Astrocyte (in vitro differentiated cells and primary cell): ENCODE measurements at regions not wholly inside any gene's neighbourhood (a gene's known extent, or its start where the extent isn't known, plus 50 kb on each side); places are given as distances from the start of the nearest gene placed in this dataset.

Experiments
- DNase-seq: peaks from one replicate; pipeline ENCODE4 v3.0.0-alpha.2; 2010; ENCODE audit warnings: low read depth
- FAIRE-seq: peaks from 2 replicates; lab custom pipeline; 2011; peaks lifted over from hg19 to GRCh38; lab: Jason Lieb, UNC
- H2AFZ ChIP-seq: 2 replicates; pipeline ENCODE4 v1.6.0; 2012; ENCODE audit warnings: low read depth, low read length, inconsistent platforms
- H3K27ac ChIP-seq: 2 replicates; pipeline ENCODE4 v1.5.1; 2011; ENCODE audit warnings: low read depth, low read length, inconsistent platforms
- H3K27me3 ChIP-seq: 2 replicates; pipeline ENCODE4 v1.6.0; 2011; ENCODE audit warnings: low read length, inconsistent platforms; ENCODE audit not compliant: insufficient read depth
- H3K36me3 ChIP-seq: 2 replicates; pipeline ENCODE4 v1.5.1; 2011; ENCODE audit warnings: low read length, inconsistent platforms; ENCODE audit not compliant: insufficient read depth
- H3K4me1 ChIP-seq: 2 replicates; pipeline ENCODE4 v1.5.1; 2011; ENCODE audit warnings: low read length, inconsistent platforms; ENCODE audit not compliant: insufficient read depth
- H3K4me2 ChIP-seq: 2 replicates; pipeline ENCODE4 v1.6.0; 2012; ENCODE audit warnings: low read length, inconsistent platforms
- H3K4me3 ChIP-seq: 2 replicates; pipeline ENCODE4 v1.5.1; 2011; ENCODE audit warnings: low read depth, mild to moderate bottlenecking, low read length, inconsistent platforms; ENCODE audit not compliant: insufficient read depth
- H3K79me2 ChIP-seq: 2 replicates; pipeline ENCODE4 v1.6.0; 2012; ENCODE audit warnings: mild to moderate bottlenecking, low read length, inconsistent platforms; ENCODE audit not compliant: insufficient read depth
- H3K9ac ChIP-seq: 2 replicates; pipeline ENCODE4 v1.6.0; 2012; ENCODE audit warnings: mild to moderate bottlenecking, low read length, inconsistent platforms
- H3K9me3 ChIP-seq: 2 replicates; pipeline ENCODE4 v1.5.1; 2012; ENCODE audit warnings: low read depth, mild to moderate bottlenecking, low read length, inconsistent platforms; ENCODE audit not compliant: insufficient read depth
- H4K20me1 ChIP-seq: 2 replicates; pipeline ENCODE4 v1.6.0; 2012; ENCODE audit warnings: low read length, inconsistent platforms; ENCODE audit not compliant: insufficient read depth
- H3K27ac Mint-ChIP-seq: one replicate; pipeline ENCODE4 v1.8.0; 2021; ENCODE audit warnings: mild to moderate bottlenecking, mixed read lengths; ENCODE audit not compliant: unreplicated experiment
- H3K27me3 Mint-ChIP-seq: one replicate; pipeline ENCODE4 v1.8.0; 2021; ENCODE audit warnings: low read depth, mixed read lengths; ENCODE audit not compliant: unreplicated experiment
- H3K36me3 Mint-ChIP-seq: one replicate; pipeline ENCODE4 v1.8.0; 2021; ENCODE audit warnings: low read depth, mixed read lengths; ENCODE audit not compliant: unreplicated experiment
- H3K4me1 Mint-ChIP-seq: one replicate; pipeline ENCODE4 v1.8.0; 2021; ENCODE audit warnings: low read depth, mixed read lengths; ENCODE audit not compliant: unreplicated experiment
- H3K4me3 Mint-ChIP-seq: one replicate; pipeline ENCODE4 v1.8.0; 2021; ENCODE audit warnings: mild to moderate bottlenecking, moderate library complexity, mixed read lengths; ENCODE audit not compliant: unreplicated experiment
- H3K9me3 Mint-ChIP-seq: one replicate; pipeline ENCODE4 v1.8.0; 2021; ENCODE audit warnings: mild to moderate bottlenecking, mixed read lengths; ENCODE audit not compliant: unreplicated experiment
- EZH2 ChIP-seq: IDR thresholded peaks from 2 replicates; pipeline ENCODE4 v1.6.1; 2012; ENCODE audit warnings: mild to moderate bottlenecking, low read length, inconsistent platforms; ENCODE audit not compliant: insufficient read depth
- TF ChIP-seq, protein P1 (sequence below): IDR thresholded peaks from 2 replicates; pipeline ENCODE4 v1.5.1; 2011; ENCODE audit warnings: low read depth, mild to moderate bottlenecking, inconsistent platforms, low read length, moderate library complexity; ENCODE audit not compliant: insufficient read depth

DNA sequence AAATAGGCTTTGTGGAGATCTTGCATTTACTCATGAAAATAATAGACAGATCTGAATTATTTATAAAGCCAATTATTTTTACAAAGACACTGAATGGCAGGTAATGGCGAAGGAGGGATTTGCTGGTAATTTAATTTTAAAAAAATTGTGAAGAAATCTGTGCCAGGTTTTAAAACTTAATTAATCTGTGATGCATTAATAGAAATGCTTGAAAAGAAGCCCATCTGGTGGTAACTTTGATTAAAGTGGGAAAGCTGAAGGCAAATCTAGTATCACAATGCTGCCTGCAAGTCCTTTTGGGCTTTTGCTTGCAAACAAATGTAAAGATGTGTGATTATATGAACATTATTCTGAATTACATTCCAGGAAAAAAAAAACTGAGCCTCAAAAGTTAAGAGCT, 433.2 kb upstream of the DEPDC1 start:
- no peak overlapping the region for H3K4me3 Mint-ChIP-seq
- Histone ChIP-seq H3K36me3 (no peaks in the 10 kb centered on the region), H3K4me1 (no peaks in the 10 kb centered on the region), H3K79me2 (no peaks in the 10 kb centered on the region), H3K9ac (no peak overlapping the region), H4K20me1 (no peaks in the 10 kb centered on the region), H3K9me3 (no peaks in the 10 kb centered on the region), H3K4me3 (no peak overlapping the region), H3K4me2 (no peak overlapping the region), H3K27ac (no peak overlapping the region), H3K27me3 (no peaks in the 10 kb centered on the region), H2AFZ (no peak overlapping the region)
- H3K27me3 Mint-ChIP-seq = no peaks in the 10 kb centered on the region
- no peaks in the 10 kb centered on the region for H3K4me1 Mint-ChIP-seq
- FAIRE-seq = no peak
- no peak for DNase-seq
- TF ChIP-seq, protein P1, sequence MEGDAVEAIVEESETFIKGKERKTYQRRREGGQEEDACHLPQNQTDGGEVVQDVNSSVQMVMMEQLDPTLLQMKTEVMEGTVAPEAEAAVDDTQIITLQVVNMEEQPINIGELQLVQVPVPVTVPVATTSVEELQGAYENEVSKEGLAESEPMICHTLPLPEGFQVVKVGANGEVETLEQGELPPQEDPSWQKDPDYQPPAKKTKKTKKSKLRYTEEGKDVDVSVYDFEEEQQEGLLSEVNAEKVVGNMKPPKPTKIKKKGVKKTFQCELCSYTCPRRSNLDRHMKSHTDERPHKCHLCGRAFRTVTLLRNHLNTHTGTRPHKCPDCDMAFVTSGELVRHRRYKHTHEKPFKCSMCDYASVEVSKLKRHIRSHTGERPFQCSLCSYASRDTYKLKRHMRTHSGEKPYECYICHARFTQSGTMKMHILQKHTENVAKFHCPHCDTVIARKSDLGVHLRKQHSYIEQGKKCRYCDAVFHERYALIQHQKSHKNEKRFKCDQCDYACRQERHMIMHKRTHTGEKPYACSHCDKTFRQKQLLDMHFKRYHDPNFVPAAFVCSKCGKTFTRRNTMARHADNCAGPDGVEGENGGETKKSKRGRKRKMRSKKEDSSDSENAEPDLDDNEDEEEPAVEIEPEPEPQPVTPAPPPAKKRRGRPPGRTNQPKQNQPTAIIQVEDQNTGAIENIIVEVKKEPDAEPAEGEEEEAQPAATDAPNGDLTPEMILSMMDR = no peak
- TF ChIP-seq EZH2 = no peak
- no peaks in the 10 kb centered on the region for H3K9me3 Mint-ChIP-seq
- H3K27ac Mint-ChIP-seq = no peak overlapping the region
- H3K36me3 Mint-ChIP-seq = no peaks in the 10 kb centered on the region

DNA sequence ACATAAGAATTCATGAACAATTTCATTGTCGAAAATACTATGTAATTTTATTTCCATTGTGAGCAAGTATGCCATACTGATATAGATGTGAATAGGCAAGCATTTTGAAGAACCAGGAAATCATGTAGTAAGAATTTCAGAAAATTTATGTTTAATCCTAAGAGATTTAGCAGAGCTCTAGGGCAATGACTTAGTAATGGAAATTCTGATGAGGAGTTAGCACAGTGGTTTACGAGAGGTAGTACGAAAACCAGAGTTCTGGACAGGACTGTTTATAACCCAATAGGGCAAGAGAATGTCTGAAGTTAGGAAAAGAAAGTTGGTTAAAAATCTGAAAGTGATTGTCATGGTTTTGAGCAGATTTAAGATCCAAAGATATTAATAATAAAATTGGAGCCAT, 439.6 kb upstream of the DEPDC1 start:
- no peaks in the 10 kb centered on the region for H3K79me2 ChIP-seq
- Mint-ChIP-seq H3K4me1 (no peaks in the 10 kb centered on the region), H3K4me3 (no peak overlapping the region), H3K9me3 (no peaks in the 10 kb centered on the region), H3K36me3 (no peaks in the 10 kb centered on the region), H3K27ac (no peak overlapping the region), H3K27me3 (no peaks in the 10 kb centered on the region)
- no peak for FAIRE-seq
- no peak for DNase-seq
- TF ChIP-seq, protein P1 = no peak
- TF ChIP-seq EZH2 = no peak
- H3K4me2 ChIP-seq = no peak overlapping the region
- H3K27me3 ChIP-seq = no peaks in the 10 kb centered on the region
- H3K4me3 ChIP-seq = no peak overlapping the region
- no peak overlapping the region for H3K27ac ChIP-seq
- no peaks in the 10 kb centered on the region for H3K4me1 ChIP-seq
- H2AFZ ChIP-seq = no peak overlapping the region
- H3K9ac ChIP-seq = no peak overlapping the region
- H4K20me1 ChIP-seq = no peaks in the 10 kb centered on the region
- H3K9me3 ChIP-seq = no peaks in the 10 kb centered on the region
- no peaks in the 10 kb centered on the region for H3K36me3 ChIP-seq

DNA sequence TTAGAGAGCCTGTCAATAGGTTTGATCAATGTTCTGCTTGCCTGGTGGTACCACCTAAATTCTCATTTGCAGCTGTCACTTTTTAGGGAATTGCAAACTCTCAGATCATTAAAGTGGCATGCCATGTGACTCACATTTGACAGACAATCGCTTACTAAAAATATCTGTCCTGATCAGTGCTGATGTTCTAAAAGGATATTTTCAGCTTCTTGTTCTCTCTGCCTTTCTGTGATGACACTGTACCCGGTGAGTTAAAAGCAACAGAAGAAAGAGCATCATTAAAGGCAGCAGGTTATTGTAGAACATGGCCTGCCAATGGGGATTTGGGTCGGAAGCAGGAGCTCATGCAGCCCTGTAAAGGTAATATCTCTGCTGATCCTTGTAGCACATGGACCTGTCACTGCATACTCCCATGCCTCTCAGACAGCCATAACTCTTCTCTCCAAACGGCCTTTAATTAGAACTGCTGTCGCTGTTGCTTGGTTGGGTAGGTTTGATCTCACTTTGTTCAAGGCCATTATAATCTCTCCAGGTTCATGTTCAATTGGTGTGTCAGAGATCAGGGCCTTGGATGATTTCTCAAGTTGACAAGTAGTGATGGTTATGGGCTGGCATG, 441.3 kb upstream of the DEPDC1 start:
- H3K9me3 Mint-ChIP-seq = no peaks in the 10 kb centered on the region

More for the DNA sequence above, 441.3 kb upstream of the DEPDC1 start:
- Mint-ChIP-seq H3K36me3 (no peaks in the 10 kb centered on the region), H3K27ac (no peak overlapping the region), H3K4me1 (no peaks in the 10 kb centered on the region), H3K4me3 (no peak overlapping the region), H3K27me3 (no peaks in the 10 kb centered on the region)
- TF ChIP-seq, protein P1 = no peak
- TF ChIP-seq EZH2 = no peak
- no peak for DNase-seq
- no peaks in the 10 kb centered on the region for H3K79me2 ChIP-seq
- H3K4me2 ChIP-seq = no peak overlapping the region
- no peaks in the 10 kb centered on the region for H3K4me1 ChIP-seq
- no peaks in the 10 kb centered on the region for H3K27me3 ChIP-seq
- no peak overlapping the region for H3K4me3 ChIP-seq
- H3K36me3 ChIP-seq = no peaks in the 10 kb centered on the region
- no peak overlapping the region for H2AFZ ChIP-seq
- no peak for FAIRE-seq
- no peaks in the 10 kb centered on the region for H3K9me3 ChIP-seq
- no peaks in the 10 kb centered on the region for H4K20me1 ChIP-seq
- H3K27ac ChIP-seq = no peak overlapping the region
- no peak overlapping the region for H3K9ac ChIP-seq
